Gastrocnemius medialis (tissue), 4 donors: ENCODE measurements at regions not wholly inside any gene's neighbourhood (a gene's known extent, or its start where the extent isn't known, plus 50 kb on each side); places are given as distances from the start of the nearest gene placed in this dataset.

Experiments used
- ATAC-seq, 2 donors: fragments of 150-250 bp; one replicate each; pipeline ENCODE4 v1.9.1; 2016
- DNase-seq, 2 donors: peaks; one replicate each; pipeline ENCODE4 v3.0.0-alpha.2; 2019
- H3K27ac ChIP-seq, 4 donors: fragments of 200-600 bp; sonication (generic); 1 replicate in 1 of 4; 2 replicates in 3 of 4; pipeline ENCODE4 v1.5.1; 2016 to 2018; ENCODE audit warnings: mild to moderate bottlenecking in 2 of 4, moderate library complexity in 1 of 4
- H3K27me3 ChIP-seq, 3 donors: fragments of 200-600 bp; sonication (generic) in 2 of 3; 1 replicate in 1 of 3; 2 replicates in 2 of 3; pipeline versions ENCODE4 v1.5.1 to v1.6.0; 2016 to 2019; ENCODE audit warnings: mild to moderate bottlenecking in 1 of 3, moderate library complexity in 1 of 3
- H3K36me3 ChIP-seq, 2 donors: fragments of 200-600 bp; sonication (generic) in 1 of 2; one replicate each; pipeline ENCODE4 v1.5.1; 2017 to 2018
- H3K4me1 ChIP-seq, 2 donors: fragments of 200-600 bp; sonication (generic) in 1 of 2; one replicate each; pipeline ENCODE4 v1.5.1; 2016 to 2017; ENCODE audit warnings: mild to moderate bottlenecking in 2 of 2
- H3K4me3 ChIP-seq, 4 donors: fragments of 200-600 bp; sonication (generic) in 3 of 4; 1 replicate in 1 of 4; 2 replicates in 3 of 4; pipeline ENCODE4 v1.5.1; 2016 to 2019; ENCODE audit warnings: mild to moderate bottlenecking in 2 of 4
- H3K9me3 ChIP-seq, 3 donors: fragments of 200-600 bp; sonication (generic) in 2 of 3; 1 replicate in 1 of 3; 2 replicates in 2 of 3; pipeline ENCODE4 v1.5.1; 2016 to 2019
- CTCF ChIP-seq, 5 experiments: fragments of 450-650 bp in 3 of 5; fragments of 200-600 bp in 2 of 5; sonication (generic) in 2 of 5; IDR thresholded peaks in 4 of 5; conservative IDR thresholded peaks in 1 of 5; 1 replicate in 4 of 5; 2 replicates in 1 of 5; pipeline ENCODE4 v1.5.1; 2016 to 2019; ENCODE audit warnings: antibody characterized with exemption in 5 of 5, mild to moderate bottlenecking in 3 of 5, moderate library complexity in 3 of 5
- POLR2A ChIP-seq, 2 donors: fragments of 450-650 bp; IDR thresholded peaks; one replicate each; pipeline ENCODE4 v1.6.1; 2017; ENCODE audit warnings: antibody characterized with exemption in 2 of 2, mild to moderate bottlenecking in 2 of 2, moderate library complexity in 2 of 2
- in situ Hi-C, 4 donors: fragments of 200-750 bp; cut with MboI; loops; one replicate each; pipeline versions ENCODE4 v1.15.0 to v1.8.0; 2017; ENCODE audit warnings: low sequenced_read_pairs in 4 of 4
- intact Hi-C: fragments of 100-400 bp; cut with DNase I; formaldehyde crosslinking; loops from one replicate; pipeline ENCODE4 v1.15.1; 2023; ENCODE audit warnings: low total_unique reads

- TF ChIP-seq POLR2A (IDR thresholded peaks at IDR 0.05): no peak
- TF ChIP-seq CTCF (IDR thresholded peaks at IDR 0.05 in 4 of 5, conservative IDR thresholded peaks at IDR 0.05 in 1 of 5): no peak
- DNase-seq: no peak
- no peak overlapping the region for H3K4me3 ChIP-seq
- in situ Hi-C loops (no loop called here), intact Hi-C loops (loop anchor here (10.0 kb wide), 1 partner anchor 183 kb away; no protein-coding TSS in a partner anchor)
- H3K4me1 ChIP-seq: peaks cover 22 to 32% of the 10 kb centered on the region in 2 donors
- peak overlapping the region in 2 of 4 donors; percentile 25 to 33 for H3K27ac ChIP-seq
- H3K27me3 ChIP-seq: no peaks in the 10 kb centered on the region
- ATAC-seq: no peak
- no peaks in the 10 kb centered on the region for H3K9me3 ChIP-seq
- H3K36me3 ChIP-seq: no peaks in the 10 kb centered on the region
Measured at GRCh38 chr5:89277816-89278215, 394.8 kb upstream of the MEF2C start.

GRCh38 chr5:89276566-89277305, 393.8 kb upstream of the MEF2C start:
- TF ChIP-seq POLR2A (IDR thresholded peaks at IDR 0.05): no peak
- TF ChIP-seq CTCF (IDR thresholded peaks at IDR 0.05 in 4 of 5, conservative IDR thresholded peaks at IDR 0.05 in 1 of 5): no peak

GRCh38 chr5:89275066-89275855, 392.3 kb upstream of the MEF2C start:
- ATAC-seq: no peak
- Histone ChIP-seq H3K36me3 (no peaks in the 10 kb centered on the region), H3K27ac (no peak overlapping the region), H3K4me3 (no peak overlapping the region), H3K4me1 (peaks cover 5 to 18% of the 10 kb centered on the region in 2 donors), H3K27me3 (no peaks in the 10 kb centered on the region), H3K9me3 (no peaks in the 10 kb centered on the region)
- intact Hi-C loops: loop anchor here (10.0 kb wide), 1 partner anchor 180 kb away; no protein-coding TSS in a partner anchor
- no peak for DNase-seq
- in situ Hi-C loops: no loop called here
- TF ChIP-seq CTCF (IDR thresholded peaks at IDR 0.05 in 4 of 5, conservative IDR thresholded peaks at IDR 0.05 in 1 of 5) (no peak), POLR2A (IDR thresholded peaks at IDR 0.05) (no peak)

More at GRCh38 chr5:89276566-89277305, 393.8 kb upstream of the MEF2C start:
- H3K36me3 ChIP-seq: no peaks in the 10 kb centered on the region
- H3K4me3 ChIP-seq: no peak overlapping the region
- no peak for ATAC-seq
- no peaks in the 10 kb centered on the region for H3K9me3 ChIP-seq
- H3K27ac ChIP-seq: no peak overlapping the region
- H3K4me1 ChIP-seq: peaks cover 12 to 22% of the 10 kb centered on the region in 2 donors
- DNase-seq: no peak
- in situ Hi-C loops (no loop called here), intact Hi-C loops (loop anchor here (10.0 kb wide), 1 partner anchor 182 kb away; no protein-coding TSS in a partner anchor)
- H3K27me3 ChIP-seq: no peaks in the 10 kb centered on the region

- Histone ChIP-seq H3K4me1 (peaks cover 5 to 14% of the 10 kb centered on the region in 2 donors), H3K9me3 (no peaks in the 10 kb centered on the region), H3K36me3 (no peaks in the 10 kb centered on the region), H3K27ac (no peak overlapping the region), H3K27me3 (no peaks in the 10 kb centered on the region), H3K4me3 (no peak overlapping the region)
- DNase-seq (no peak), ATAC-seq (no peak)
- intact Hi-C loops: loop anchor here (10.0 kb wide), 1 partner anchor 178 kb away; no protein-coding TSS in a partner anchor
- TF ChIP-seq POLR2A (IDR thresholded peaks at IDR 0.05) (no peak), CTCF (IDR thresholded peaks at IDR 0.05 in 4 of 5, conservative IDR thresholded peaks at IDR 0.05 in 1 of 5) (no peak)
- in situ Hi-C loops: no loop called here
Measured at GRCh38 chr5:89273289-89273688, 390.3 kb upstream of the MEF2C start.
